Endodermal cell (in vitro differentiated cells): ENCODE measurements at regions not wholly inside any gene's neighbourhood (a gene's known extent, or its start where the extent isn't known, plus 50 kb on each side); places are given as distances from the start of the nearest gene placed in this dataset.

ENCODE experiments used
- DNase-seq: peaks from one replicate; pipeline ENCODE4 v3.0.0-alpha.2; 2017
- H3K27ac ChIP-seq: 2 replicates; pipeline ENCODE4 v1.5.1; 2013; ENCODE audit warnings: mild to moderate bottlenecking, low read depth, low read length, moderate library complexity
- H3K27me3 ChIP-seq: 2 replicates; pipeline ENCODE4 v1.6.1; 2013; ENCODE audit warnings: mild to moderate bottlenecking, low read length, moderate library complexity; ENCODE audit not compliant: insufficient read depth, control insufficient read depth, poor library complexity, severe bottlenecking
- H3K36me3 ChIP-seq: 2 replicates; pipeline ENCODE4 v1.7.0; 2013; ENCODE audit warnings: mild to moderate bottlenecking, low read length, moderate library complexity; ENCODE audit not compliant: control insufficient read depth, insufficient read depth
- H3K4me1 ChIP-seq: one replicate; pipeline ENCODE4 v1.7.0; 2013; ENCODE audit warnings: low read length; ENCODE audit not compliant: control insufficient read depth, insufficient read depth
- H3K4me3 ChIP-seq: 2 replicates; pipeline ENCODE4 v1.5.1; 2013; ENCODE audit warnings: mild to moderate bottlenecking, low read length, moderate library complexity
- H3K9ac ChIP-seq: 2 replicates; pipeline ENCODE4 v1.6.1; 2013; ENCODE audit warnings: mild to moderate bottlenecking, low read length, moderate library complexity; ENCODE audit not compliant: poor library complexity, severe bottlenecking; ENCODE audit errors: extremely low read depth
- H3K9me3 ChIP-seq: 2 replicates; pipeline ENCODE4 v1.6.1; 2013; ENCODE audit warnings: mild to moderate bottlenecking, low read length, moderate library complexity; ENCODE audit not compliant: control insufficient read depth
- H3K27ac Mint-ChIP-seq: 2 replicates; pipeline ENCODE4 v1.8.0; 2020; ENCODE audit warnings: mixed read lengths
- H3K27me3 Mint-ChIP-seq: 2 replicates; pipeline ENCODE4 v1.8.0; 2021; ENCODE audit warnings: mild to moderate bottlenecking, mixed read lengths; ENCODE audit not compliant: insufficient read depth
- H3K36me3 Mint-ChIP-seq: 2 replicates; pipeline ENCODE4 v1.8.0; 2020; ENCODE audit warnings: low read depth, mixed read lengths
- H3K4me1 Mint-ChIP-seq: 2 replicates; pipeline ENCODE4 v1.8.0; 2020; ENCODE audit warnings: mixed read lengths
- H3K4me3 Mint-ChIP-seq: 2 replicates; pipeline ENCODE4 v1.8.0; 2020; ENCODE audit warnings: mild to moderate bottlenecking, moderate library complexity, mixed read lengths
- H3K9me3 Mint-ChIP-seq: 2 replicates; pipeline ENCODE4 v1.8.0; 2020; ENCODE audit warnings: mild to moderate bottlenecking, mixed read lengths
- WGBS, 2 experiments: methylation state at CpG; one replicate each; pipeline versions ENCODE4 v1.1.5 to v1.1.7; 2013; ENCODE audit warnings: missing lambda C conversion rate in 2 of 2, mixed read lengths in 1 of 2; ENCODE audit not compliant: insufficient coverage in 1 of 2, insufficient read length in 1 of 2; 5-methylcytosine and 5-hydroxymethylcytosine counted together
- TF ChIP-seq, protein P1 (sequence below): fragments of 200-600 bp; sonication (generic); conservative IDR thresholded peaks from 2 replicates; pipeline ENCODE4 v1.5.0; 2021; ENCODE audit warnings: antibody characterized with exemption, mild to moderate bottlenecking

DNA sequence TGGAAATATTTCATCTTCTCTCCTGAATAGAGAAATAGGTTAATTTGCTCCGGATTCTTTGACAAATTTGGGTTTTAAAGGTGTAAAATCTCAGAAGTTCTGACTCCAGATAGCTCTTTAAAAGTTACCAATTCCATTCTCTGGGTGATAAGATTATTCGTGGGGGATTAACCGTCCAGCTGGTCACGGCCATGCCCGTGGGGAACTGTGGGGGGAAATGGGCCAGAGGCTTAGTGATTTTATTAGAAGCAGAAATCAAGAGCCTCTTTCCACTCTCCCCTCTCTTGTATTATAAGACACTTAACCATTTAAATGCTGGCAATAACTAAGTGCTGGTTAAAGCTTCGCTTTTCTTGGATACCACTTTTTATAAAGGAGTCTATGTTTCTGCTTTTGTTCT, 376.4 kb upstream of the KAZN start:
- Histone ChIP-seq H3K27ac (no peak overlapping the region), H3K36me3 (no peaks in the 10 kb centered on the region), H3K9me3 (peaks cover 13% of the 10 kb centered on the region), H3K9ac (no peak overlapping the region), H3K4me3 (no peak overlapping the region), H3K27me3 (no peaks in the 10 kb centered on the region), H3K4me1 (no peaks in the 10 kb centered on the region)
- TF ChIP-seq, protein P1, sequence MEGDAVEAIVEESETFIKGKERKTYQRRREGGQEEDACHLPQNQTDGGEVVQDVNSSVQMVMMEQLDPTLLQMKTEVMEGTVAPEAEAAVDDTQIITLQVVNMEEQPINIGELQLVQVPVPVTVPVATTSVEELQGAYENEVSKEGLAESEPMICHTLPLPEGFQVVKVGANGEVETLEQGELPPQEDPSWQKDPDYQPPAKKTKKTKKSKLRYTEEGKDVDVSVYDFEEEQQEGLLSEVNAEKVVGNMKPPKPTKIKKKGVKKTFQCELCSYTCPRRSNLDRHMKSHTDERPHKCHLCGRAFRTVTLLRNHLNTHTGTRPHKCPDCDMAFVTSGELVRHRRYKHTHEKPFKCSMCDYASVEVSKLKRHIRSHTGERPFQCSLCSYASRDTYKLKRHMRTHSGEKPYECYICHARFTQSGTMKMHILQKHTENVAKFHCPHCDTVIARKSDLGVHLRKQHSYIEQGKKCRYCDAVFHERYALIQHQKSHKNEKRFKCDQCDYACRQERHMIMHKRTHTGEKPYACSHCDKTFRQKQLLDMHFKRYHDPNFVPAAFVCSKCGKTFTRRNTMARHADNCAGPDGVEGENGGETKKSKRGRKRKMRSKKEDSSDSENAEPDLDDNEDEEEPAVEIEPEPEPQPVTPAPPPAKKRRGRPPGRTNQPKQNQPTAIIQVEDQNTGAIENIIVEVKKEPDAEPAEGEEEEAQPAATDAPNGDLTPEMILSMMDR: no peak
- H3K27ac Mint-ChIP-seq: no peak overlapping the region
- H3K4me3 Mint-ChIP-seq: no peak overlapping the region
- 88% methylated on average over 6 of the region's 6 CpGs; no CpG with 5 or more reads in 1 of the 2 experiments for WGBS, 2 experiments
- H3K36me3 Mint-ChIP-seq: no peaks in the 10 kb centered on the region
- H3K4me1 Mint-ChIP-seq: no peaks in the 10 kb centered on the region
- H3K27me3 Mint-ChIP-seq: peaks cover 5% of the 10 kb centered on the region
- peaks cover 15% of the 10 kb centered on the region for H3K9me3 Mint-ChIP-seq
- no peak for DNase-seq

DNA sequence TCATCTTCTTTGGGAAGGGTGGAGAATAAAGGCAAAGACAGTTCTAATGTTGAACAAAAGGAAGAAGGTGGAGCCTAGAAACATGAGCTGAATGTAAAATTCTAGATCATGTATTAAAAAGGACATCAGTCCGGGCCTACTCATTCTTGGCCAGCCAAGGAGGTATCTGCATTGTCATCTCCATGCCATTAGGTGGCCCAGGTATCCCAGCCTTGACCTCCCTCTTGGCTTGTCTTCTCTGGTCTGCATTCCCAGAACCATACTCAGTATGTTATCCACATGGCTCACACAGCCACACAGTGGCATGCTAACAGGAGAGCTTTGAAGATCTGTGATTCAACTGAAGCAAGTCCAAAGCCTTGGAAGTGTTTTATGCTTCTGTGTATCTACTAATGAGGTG, 369.8 kb upstream of the KAZN start:
- H3K9ac ChIP-seq: no peak overlapping the region
- H3K9me3 ChIP-seq: no peaks in the 10 kb centered on the region
- H3K4me3 ChIP-seq: no peak overlapping the region
- TF ChIP-seq, protein P1: peak; percentile 39
- peaks cover 4% of the 10 kb centered on the region for H3K27me3 Mint-ChIP-seq
- no peaks in the 10 kb centered on the region for H3K4me1 Mint-ChIP-seq
- H3K36me3 ChIP-seq: no peaks in the 10 kb centered on the region
- no peak overlapping the region for H3K27ac Mint-ChIP-seq
- no peaks in the 10 kb centered on the region for H3K27me3 ChIP-seq
- no peak overlapping the region for H3K4me3 Mint-ChIP-seq
- no peaks in the 10 kb centered on the region for H3K4me1 ChIP-seq
- H3K27ac ChIP-seq: no peak overlapping the region
- no peak for DNase-seq
- H3K36me3 Mint-ChIP-seq: no peaks in the 10 kb centered on the region
- H3K9me3 Mint-ChIP-seq: no peaks in the 10 kb centered on the region
- 88 to 92% methylated on average over 1 of the region's 1 CpG for WGBS, 2 experiments

DNA sequence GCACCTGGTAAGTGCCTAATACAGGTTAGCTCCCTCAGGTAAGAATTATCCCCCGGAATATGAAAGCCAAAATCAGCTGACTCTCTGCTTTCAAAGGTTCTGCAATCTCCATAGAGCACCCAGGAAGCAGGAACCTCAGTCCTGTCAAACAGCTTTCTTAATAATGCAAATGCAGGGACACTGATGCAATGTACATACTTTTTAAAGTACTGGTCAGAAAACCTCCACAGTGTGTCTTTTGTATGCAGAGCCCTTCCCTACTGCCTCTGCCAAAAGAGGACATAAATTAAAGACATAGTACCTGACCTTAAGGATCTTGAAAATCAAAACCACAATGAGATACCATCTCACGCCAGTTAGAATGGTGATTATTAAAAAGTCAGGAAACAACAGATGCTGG, 365.0 kb upstream of the KAZN start:
- Mint-ChIP-seq H3K27ac (no peak overlapping the region), H3K4me1 (peaks cover 7% of the 10 kb centered on the region), H3K36me3 (no peaks in the 10 kb centered on the region), H3K4me3 (no peak overlapping the region), H3K27me3 (peaks cover 1% of the 10 kb centered on the region), H3K9me3 (no peaks in the 10 kb centered on the region)
- no peak overlapping the region for H3K27ac ChIP-seq
- H3K9ac ChIP-seq: no peak overlapping the region
- 90% methylated on average over 2 of the region's 2 CpGs for WGBS, 2 experiments
- no peaks in the 10 kb centered on the region for H3K4me1 ChIP-seq
- H3K36me3 ChIP-seq: no peaks in the 10 kb centered on the region
- no peak for DNase-seq
- H3K4me3 ChIP-seq: no peak overlapping the region
- peaks cover 6% of the 10 kb centered on the region for H3K27me3 ChIP-seq
- TF ChIP-seq, protein P1: no peak
- no peaks in the 10 kb centered on the region for H3K9me3 ChIP-seq
